H1 (cell line): ENCODE measurements at regions not wholly inside any gene's neighbourhood (a gene's known extent, or its start where the extent isn't known, plus 50 kb on each side); places are given as distances from the start of the nearest gene placed in this dataset.

Experiments
- CTCF ChIA-PET: fragments of 300-600 bp; sonication (Branson Sonifier 250); formaldehyde crosslinking; loops from one replicate; lab custom pipeline; 2021; ENCODE audit not compliant: partially characterized antibody; lab: Charles Lee
- POLR2A ChIA-PET: fragments of 300-600 bp; sonication (Branson Sonifier 250); formaldehyde crosslinking; loops from one replicate; lab custom pipeline; 2021; ENCODE audit warnings: inconsistent platforms; ENCODE audit not compliant: partially characterized antibody; lab: Charles Lee
- DNase-seq, 2 experiments: peaks; one replicate each; pipeline versions ENCODE4 v3.0.0 to v3.0.0-alpha.2; 2010 to 2022; ENCODE audit warnings: low spot score in 2 of 2, low read depth in 1 of 2, mixed read lengths in 1 of 2
- FAIRE-seq: peaks from 2 replicates; lab custom pipeline; 2011; peaks lifted over from hg19 to GRCh38; lab: Jason Lieb, UNC
- H2AFZ ChIP-seq: 2 replicates; pipeline ENCODE4 v1.8.1; 2012; ENCODE audit warnings: low read length, inconsistent platforms
- H2AK5ac ChIP-seq: 2 replicates; pipeline ENCODE4 v1.6.1; 2013; ENCODE audit warnings: low read depth, low read length
- H2BK120ac ChIP-seq: replicated peaks from 2 replicates; pipeline ENCODE3; 2013; ENCODE audit warnings: low read depth, low read length, inconsistent platforms
- H2BK12ac ChIP-seq: 2 replicates; pipeline ENCODE4 v1.6.1; 2013; ENCODE audit warnings: low read depth, low read length
- H2BK15ac ChIP-seq: 2 replicates; pipeline ENCODE4 v1.6.1; 2013; ENCODE audit warnings: low read length
- H2BK20ac ChIP-seq: 2 replicates; pipeline ENCODE4 v1.6.1; 2013; ENCODE audit warnings: low read length
- H2BK5ac ChIP-seq: 2 replicates; pipeline ENCODE4 v1.6.1; 2013; ENCODE audit warnings: low read depth, low read length
- H3K14ac ChIP-seq: 2 replicates; pipeline ENCODE4 v1.6.1; 2013; ENCODE audit warnings: inconsistent platforms; ENCODE audit not compliant: insufficient read length
- H3K18ac ChIP-seq: 2 replicates; pipeline ENCODE4 v1.6.1; 2013; ENCODE audit warnings: low read length; ENCODE audit errors: extremely low read depth
- H3K23ac ChIP-seq: 2 replicates; pipeline ENCODE4 v1.6.1; 2013; ENCODE audit warnings: inconsistent platforms; ENCODE audit not compliant: insufficient read length
- H3K23me2 ChIP-seq: 2 replicates; pipeline ENCODE4 v1.6.1; 2013; ENCODE audit warnings: low read depth, low read length
- H3K27ac ChIP-seq: 2 replicates; pipeline ENCODE4 v1.6.1; 2011; ENCODE audit warnings: low read depth, low read length, inconsistent platforms
- H3K27me3 ChIP-seq, 4 experiments: replicated peaks in 1 of 4; 1 replicate in 1 of 4; 2 replicates in 3 of 4; pipeline versions ENCODE4 v1.6.1 to v1.8.1; 2011 to 2013; ENCODE audit warnings: low read length in 3 of 4, mild to moderate bottlenecking in 3 of 4, inconsistent platforms in 2 of 4, mixed read lengths in 2 of 4, moderate library complexity in 1 of 4; ENCODE audit not compliant: control insufficient read depth in 3 of 4, insufficient read depth in 3 of 4; ENCODE audit errors: extremely low read depth in 1 of 4
- H3K36me3 ChIP-seq, 4 experiments: 2 replicates each; pipeline versions ENCODE4 v1.6.1 to v1.8.1; 2011 to 2013; ENCODE audit warnings: mild to moderate bottlenecking in 4 of 4, low read length in 3 of 4, moderate library complexity in 2 of 4, control low read depth in 1 of 4, inconsistent platforms in 1 of 4; ENCODE audit not compliant: insufficient read depth in 4 of 4, control insufficient read depth in 2 of 4
- H3K4ac ChIP-seq: replicated peaks from 2 replicates; pipeline ENCODE3; 2013; ENCODE audit warnings: low read length, low read depth, mixed read lengths, inconsistent platforms; ENCODE audit not compliant: insufficient read length
- H3K4me1 ChIP-seq, 4 experiments: replicated peaks in 1 of 4; 1 replicate in 1 of 4; 2 replicates in 3 of 4; pipeline versions ENCODE4 v1.6.1 to v1.8.1; 2011 to 2013; ENCODE audit warnings: low read length in 3 of 4, inconsistent platforms in 2 of 4, mixed read lengths in 1 of 4; ENCODE audit not compliant: insufficient read depth in 4 of 4, control insufficient read depth in 3 of 4
- H3K4me2 ChIP-seq, 2 experiments: 2 replicates each; pipeline versions ENCODE4 v1.6.1 to v1.8.1; 2011 to 2013; ENCODE audit warnings: low read depth in 2 of 2, low read length in 2 of 2, control low read depth in 1 of 2, inconsistent platforms in 1 of 2, mild to moderate bottlenecking in 1 of 2; ENCODE audit not compliant: insufficient read depth in 1 of 2
- H3K4me3 ChIP-seq, 4 experiments: fragments of 200-600, 300-600 bp in 1 of 4; sonication (generic), shearing (Covaris generic), sonication (Bioruptor Twin) in 1 of 4; 2 replicates each; pipeline versions ENCODE4 v1.5.1 to v1.8.1; 2011 to 2016; ENCODE audit warnings: low read length in 4 of 4, low read depth in 3 of 4, control low read depth in 2 of 4, inconsistent platforms in 2 of 4, mild to moderate bottlenecking in 2 of 4, mixed read lengths in 1 of 4, moderate library complexity in 1 of 4; ENCODE audit not compliant: insufficient read depth in 2 of 4; ENCODE audit errors: extremely low read depth in 1 of 4
- H3K56ac ChIP-seq: replicated peaks from 2 replicates; pipeline ENCODE3; 2013; ENCODE audit warnings: low read depth, mild to moderate bottlenecking, mixed read lengths, low read length, inconsistent platforms; ENCODE audit not compliant: insufficient read length
- H3K79me1 ChIP-seq: 2 replicates; pipeline ENCODE4 v1.6.1; 2013; ENCODE audit warnings: low read depth, low read length, control low read depth
- H3K79me2 ChIP-seq, 2 experiments: 2 replicates each; pipeline versions ENCODE4 v1.6.1 to v1.8.1; 2012 to 2013; ENCODE audit warnings: low read length in 2 of 2, mild to moderate bottlenecking in 2 of 2, inconsistent platforms in 1 of 2; ENCODE audit not compliant: insufficient read depth in 2 of 2, control insufficient read depth in 1 of 2
- H3K9ac ChIP-seq, 4 experiments: replicated peaks in 1 of 4; 1 replicate in 1 of 4; 2 replicates in 3 of 4; pipeline versions ENCODE4 v1.6.1 to v1.8.1; 2011 to 2013; ENCODE audit warnings: low read depth in 3 of 4, low read length in 3 of 4, control low read depth in 2 of 4, mild to moderate bottlenecking in 2 of 4, moderate library complexity in 2 of 4, inconsistent platforms in 1 of 4; ENCODE audit errors: extremely low read depth in 1 of 4
- H3K9me3 ChIP-seq, 2 experiments: 2 replicates each; pipeline versions ENCODE4 v1.6.1 to v1.8.1; 2012 to 2013; ENCODE audit warnings: mild to moderate bottlenecking in 2 of 2, moderate library complexity in 2 of 2, control low read depth in 1 of 2, inconsistent platforms in 1 of 2, low read depth in 1 of 2, low read length in 1 of 2, mixed read lengths in 1 of 2; ENCODE audit not compliant: insufficient read depth in 2 of 2
- H4K20me1 ChIP-seq, 2 experiments: replicated peaks in 1 of 2; 2 replicates each; pipeline versions ENCODE3 to v1.8.1; 2011 to 2013; ENCODE audit warnings: inconsistent platforms in 2 of 2, low read length in 2 of 2, mild to moderate bottlenecking in 1 of 2; ENCODE audit not compliant: insufficient read depth in 2 of 2, control insufficient read depth in 1 of 2
- H4K5ac ChIP-seq: 2 replicates; pipeline ENCODE4 v1.6.1; 2013; ENCODE audit warnings: low read length, low read depth, mixed read lengths, inconsistent platforms; ENCODE audit not compliant: insufficient read length
- H4K8ac ChIP-seq: 2 replicates; pipeline ENCODE4 v1.8.0; 2013; ENCODE audit warnings: mild to moderate bottlenecking, moderate library complexity, low read length, inconsistent platforms; ENCODE audit not compliant: insufficient read depth; ENCODE audit errors: extremely low read depth
- H4K91ac ChIP-seq: replicated peaks from 2 replicates; pipeline ENCODE3; 2013; ENCODE audit warnings: low read length, mixed read lengths, inconsistent platforms; ENCODE audit not compliant: insufficient read length
- ASH2L ChIP-seq: fragments of 200-600, 300-600 bp; sonication (generic); IDR thresholded peaks from one replicate; pipeline ENCODE4 v1.7.1; 2017; ENCODE audit warnings: low read length
- ATF2 ChIP-seq: IDR thresholded peaks from 2 replicates; pipeline ENCODE4 v1.6.1; 2012; ENCODE audit warnings: low read length, inconsistent platforms
- BCL11A ChIP-seq, 2 experiments: IDR thresholded peaks; one replicate each; pipeline ENCODE4 v1.6.1; 2011; ENCODE audit warnings: low read depth in 2 of 2, low read length in 2 of 2, mild to moderate bottlenecking in 2 of 2
- CBX8 ChIP-seq: fragments of 300-800, 300-1000 bp; sonication (generic); IDR thresholded peaks from 2 replicates; pipeline ENCODE4 v1.7.1; 2016; ENCODE audit warnings: low read depth, low read length, borderline replicate concordance
- CTBP2 ChIP-seq: IDR thresholded peaks from 2 replicates; pipeline ENCODE4 v1.7.0; 2011; ENCODE audit warnings: borderline replicate concordance, mild to moderate bottlenecking, moderate library complexity, mixed read lengths, low read length; ENCODE audit not compliant: insufficient read depth, insufficient read length
- HDAC6 ChIP-seq: IDR thresholded peaks from one replicate; pipeline ENCODE4 v1.7.1; 2012; ENCODE audit warnings: low read depth, mild to moderate bottlenecking, inconsistent platforms, low read length, moderate library complexity
- KDM1A ChIP-seq: fragments of 200-600, 300-600 bp; sonication (generic); IDR thresholded peaks from 2 replicates; pipeline ENCODE4 v1.7.1; 2016; ENCODE audit warnings: mild to moderate bottlenecking, low read length, borderline replicate concordance
- SIRT6 ChIP-seq: IDR thresholded peaks from one replicate; pipeline ENCODE4 v1.7.1; 2012; ENCODE audit warnings: low read length, inconsistent platforms
- SP1 ChIP-seq: IDR thresholded peaks from 2 replicates; pipeline ENCODE4 v1.6.1; 2011; ENCODE audit warnings: low read depth, low read length
- SP2 ChIP-seq: IDR thresholded peaks from 2 replicates; pipeline ENCODE4 v1.6.1; 2012; ENCODE audit warnings: mild to moderate bottlenecking, low read length, inconsistent platforms
- TEAD4 ChIP-seq: IDR thresholded peaks from 2 replicates; pipeline ENCODE4 v1.6.1; 2012; ENCODE audit warnings: low read depth, low read length, inconsistent platforms, mixed read lengths
- WGBS, 2 experiments: shearing (Covaris generic) in 1 of 2; methylation state at CpG; one replicate each; pipeline versions ENCODE4 v1.1.6 to v1.1.7; 2013 to 2015; ENCODE audit warnings: low lambda C conversion rate in 2 of 2, mixed read lengths in 2 of 2, inconsistent platforms in 1 of 2, low coverage in 1 of 2, missing lambda C conversion rate in 1 of 2; ENCODE audit not compliant: insufficient replicate concordance in 2 of 2, insufficient coverage in 1 of 2, insufficient read length in 1 of 2; ENCODE audit errors: extremely low coverage in 1 of 2, missing lambda C conversion rate in 1 of 2; 5-methylcytosine and 5-hydroxymethylcytosine counted together

GRCh38 chr3:102339671-102340070 is 95.1 kb upstream of the ZPLD1 start:
- H2BK120ac ChIP-seq: no peak overlapping the region
- no peaks in the 10 kb centered on the region for H3K9me3 ChIP-seq
- ChIA-PET CTCF (no interaction called here), POLR2A (no interaction called here)
- no peaks in the 10 kb centered on the region for H4K20me1 ChIP-seq
- H3K18ac ChIP-seq: no peak overlapping the region
- H3K14ac ChIP-seq: no peak overlapping the region
- no peak overlapping the region for H3K9ac ChIP-seq
- H3K56ac ChIP-seq: no peak overlapping the region
- H2BK5ac ChIP-seq: no peak overlapping the region
- no peak overlapping the region for H3K23ac ChIP-seq
- no peak overlapping the region for H2BK12ac ChIP-seq
- no peak overlapping the region for H4K8ac ChIP-seq
- H4K91ac ChIP-seq: no peak overlapping the region
- DNase-seq: no peak
- H3K79me1 ChIP-seq: no peaks in the 10 kb centered on the region
- no peak overlapping the region for H2AK5ac ChIP-seq
- H3K4me1 ChIP-seq: no peaks in the 10 kb centered on the region
- no peak overlapping the region for H3K27ac ChIP-seq
- H3K23me2 ChIP-seq: no peaks in the 10 kb centered on the region
- H4K5ac ChIP-seq: no peak overlapping the region
- H3K4me2 ChIP-seq: no peak overlapping the region
- H2BK20ac ChIP-seq: no peak overlapping the region
- 94% methylated on average over 2 of the region's 2 CpGs; no CpG with 5 or more reads in 1 of the 2 experiments for WGBS, 2 experiments
- 0 out of 2 replicates have a peak overlapping the region, but pooled peaks have one; percentile 9 for H2AFZ ChIP-seq
- no peaks in the 10 kb centered on the region for H3K36me3 ChIP-seq
- no peak overlapping the region for H3K4me3 ChIP-seq
- H2BK15ac ChIP-seq: no peak overlapping the region
- no peaks in the 10 kb centered on the region for H3K27me3 ChIP-seq
- no peak overlapping the region for H3K4ac ChIP-seq
- H3K79me2 ChIP-seq: no peaks in the 10 kb centered on the region
- FAIRE-seq: no peak
- TF ChIP-seq TEAD4 (no peak), HDAC6 (no peak), CTBP2 (no peak), BCL11A (IDR thresholded peaks at IDR 0.05; ENCODE audit: low read depth in 2 of 2, low read length in 2 of 2) (no peak), ASH2L (no peak), KDM1A (no peak), SP2 (no peak), SP1 (no peak), SIRT6 (no peak), CBX8 (no peak), ATF2 (no peak)
